Left lung (tissue), 4 donors: ENCODE measurements at regions not wholly inside any gene's neighbourhood (a gene's known extent, or its start where the extent isn't known, plus 50 kb on each side); places are given as distances from the start of the nearest gene placed in this dataset.
"Not testable (repeated sequence)": the region's sequence is repeated elsewhere in the genome, so short reads cannot be mapped to it uniquely, and the experiment has no call there.

ENCODE experiments used
- ATAC-seq: fragments of 200-7000 bp; cut with Tn5 transposase; one replicate; pipeline ENCODE4 v1.9.1; 2020; ENCODE audit warnings: moderate library complexity
- DNase-seq, 4 donors: peaks; one replicate each; pipeline ENCODE4 v3.0.0-alpha.2; 2013 to 2020
- H3K27ac ChIP-seq, 2 donors: fragments of 200-600 bp; sonication (generic) in 1 of 2; one replicate each; pipeline versions ENCODE4 v1.5.0 to v1.8.0; 2020 to 2021
- H3K27me3 ChIP-seq, 2 donors: fragments of 200-600 bp; sonication (generic) in 1 of 2; one replicate each; pipeline versions ENCODE4 v1.5.0 to v1.8.0; 2020 to 2021
- H3K36me3 ChIP-seq, 2 donors: fragments of 200-600 bp; sonication (generic) in 1 of 2; one replicate each; pipeline versions ENCODE4 v1.5.0 to v1.8.0; 2020 to 2021
- H3K4me1 ChIP-seq, 2 donors: fragments of 200-600 bp; one replicate each; pipeline ENCODE4 v1.8.0; 2021
- H3K4me3 ChIP-seq, 2 donors: fragments of 200-600 bp; sonication (generic) in 1 of 2; one replicate each; pipeline versions ENCODE4 v1.5.0 to v1.8.0; 2020 to 2021; ENCODE audit warnings: mild to moderate bottlenecking in 1 of 2
- H3K9me3 ChIP-seq, 2 donors: fragments of 200-600 bp; sonication (generic) in 1 of 2; one replicate each; pipeline versions ENCODE4 v1.5.0 to v1.8.0; 2020 to 2021
- intact Hi-C, 2 donors: fragments of 100-400 bp; cut with DNase I; formaldehyde crosslinking; loops; one replicate each; pipeline versions ENCODE4 v1.11.2 to v1.14.2; 2022
- TF ChIP-seq, protein P1 (sequence below), 2 donors: fragments of 200-600 bp; sonication (generic) in 1 of 2; IDR thresholded peaks; one replicate each; pipeline versions ENCODE4 v1.5.0 to v1.8.0; 2021; ENCODE audit warnings: antibody characterized with exemption in 2 of 2
- donor health status: DM: no; HTN: yes; CAD: no.
- donor health status: DM: no; HTN: no; CAD: no.

DNA sequence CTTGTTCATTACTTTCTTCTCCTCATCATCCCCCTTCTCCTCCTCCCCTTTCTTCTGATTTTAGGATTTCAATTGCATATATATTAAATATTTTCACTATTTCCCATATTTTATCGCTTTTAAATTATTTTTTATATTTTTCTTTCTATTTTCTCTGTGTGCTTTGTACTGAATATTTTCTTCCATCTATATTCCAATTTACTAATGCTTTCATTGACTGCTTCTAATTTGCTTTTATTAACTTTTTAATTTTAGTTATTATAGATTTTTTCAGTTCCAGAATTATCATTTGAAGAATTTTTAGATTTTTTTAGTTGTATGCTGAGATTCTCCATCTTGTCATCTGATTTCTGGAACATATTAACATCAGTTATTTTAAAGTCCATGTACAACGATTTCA lies 83.2 kb upstream of the ST3GAL6 start:
- Histone ChIP-seq H3K4me1 (no peaks in the 10 kb centered on the region), H3K36me3 (no peaks in the 10 kb centered on the region), H3K9me3 (no peaks in the 10 kb centered on the region), H3K4me3 (no peak overlapping the region), H3K27ac (no peak overlapping the region), H3K27me3 (no peaks in the 10 kb centered on the region)
- intact Hi-C loops = no loop called here
- ATAC-seq = no peak
- TF ChIP-seq, protein P1, sequence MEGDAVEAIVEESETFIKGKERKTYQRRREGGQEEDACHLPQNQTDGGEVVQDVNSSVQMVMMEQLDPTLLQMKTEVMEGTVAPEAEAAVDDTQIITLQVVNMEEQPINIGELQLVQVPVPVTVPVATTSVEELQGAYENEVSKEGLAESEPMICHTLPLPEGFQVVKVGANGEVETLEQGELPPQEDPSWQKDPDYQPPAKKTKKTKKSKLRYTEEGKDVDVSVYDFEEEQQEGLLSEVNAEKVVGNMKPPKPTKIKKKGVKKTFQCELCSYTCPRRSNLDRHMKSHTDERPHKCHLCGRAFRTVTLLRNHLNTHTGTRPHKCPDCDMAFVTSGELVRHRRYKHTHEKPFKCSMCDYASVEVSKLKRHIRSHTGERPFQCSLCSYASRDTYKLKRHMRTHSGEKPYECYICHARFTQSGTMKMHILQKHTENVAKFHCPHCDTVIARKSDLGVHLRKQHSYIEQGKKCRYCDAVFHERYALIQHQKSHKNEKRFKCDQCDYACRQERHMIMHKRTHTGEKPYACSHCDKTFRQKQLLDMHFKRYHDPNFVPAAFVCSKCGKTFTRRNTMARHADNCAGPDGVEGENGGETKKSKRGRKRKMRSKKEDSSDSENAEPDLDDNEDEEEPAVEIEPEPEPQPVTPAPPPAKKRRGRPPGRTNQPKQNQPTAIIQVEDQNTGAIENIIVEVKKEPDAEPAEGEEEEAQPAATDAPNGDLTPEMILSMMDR (IDR thresholded peaks at IDR 0.05) = no peak
- no peak for DNase-seq

DNA sequence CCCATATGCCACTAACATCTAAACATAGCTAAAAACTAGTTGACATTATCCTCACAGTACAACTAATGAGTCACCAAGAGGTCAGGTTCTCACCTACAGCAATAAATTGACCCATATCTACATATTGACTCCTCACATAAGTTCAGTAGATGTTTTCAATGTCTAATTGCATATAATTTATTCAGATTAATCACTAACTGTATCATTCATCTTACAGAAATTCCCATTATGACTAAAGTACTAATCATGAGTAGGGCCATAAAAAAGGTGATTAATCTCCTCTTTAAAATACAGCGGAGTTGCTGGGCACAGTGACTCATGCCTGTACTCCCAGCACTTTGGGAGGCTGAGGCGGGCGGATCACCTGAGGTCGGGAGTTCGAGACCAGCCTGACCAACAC lies 82.4 kb upstream of the ST3GAL6 start:
- intact Hi-C loops = no loop called here
- H3K9me3 ChIP-seq = no peaks in the 10 kb centered on the region
- H3K36me3 ChIP-seq = no peaks in the 10 kb centered on the region
- ATAC-seq (no peak), DNase-seq (no peak)
- H3K27me3 ChIP-seq = no peaks in the 10 kb centered on the region
- no peak overlapping the region for H3K27ac ChIP-seq
- TF ChIP-seq, protein P1 (IDR thresholded peaks at IDR 0.05) = no peak
- no peaks in the 10 kb centered on the region for H3K4me1 ChIP-seq
- no peak overlapping the region for H3K4me3 ChIP-seq

DNA sequence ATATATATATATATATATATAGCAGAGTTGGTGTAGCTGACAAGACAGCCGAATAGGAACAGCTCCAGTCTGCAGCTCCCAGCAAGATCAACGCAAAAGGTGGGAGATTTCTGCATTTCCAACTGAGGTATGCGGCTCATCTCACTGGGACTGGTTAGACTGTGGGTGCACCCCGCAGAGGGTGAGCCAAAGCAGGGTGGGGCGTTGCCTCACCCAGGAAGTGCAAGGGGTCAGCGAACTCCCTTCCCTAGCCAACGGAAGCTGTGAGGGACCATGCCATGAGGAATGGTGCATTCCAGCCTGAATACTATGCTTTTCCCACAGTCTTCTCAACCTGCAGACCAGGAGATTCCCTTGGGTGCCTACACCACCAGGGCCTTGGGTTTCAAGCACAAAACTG lies 81.7 kb upstream of the ST3GAL6 start:
- no peaks in the 10 kb centered on the region for H3K4me1 ChIP-seq
- H3K36me3 ChIP-seq = no peaks in the 10 kb centered on the region
- intact Hi-C loops = no loop called here
- H3K27me3 ChIP-seq = no peaks in the 10 kb centered on the region
- H3K4me3 ChIP-seq = no peak overlapping the region
- H3K9me3 ChIP-seq = peaks cover 0 to 2% of the 10 kb centered on the region in 2 donors
- ATAC-seq (no peak), DNase-seq (no peak)
- TF ChIP-seq, protein P1 (IDR thresholded peaks at IDR 0.05) = no peak
- no peak overlapping the region for H3K27ac ChIP-seq

DNA sequence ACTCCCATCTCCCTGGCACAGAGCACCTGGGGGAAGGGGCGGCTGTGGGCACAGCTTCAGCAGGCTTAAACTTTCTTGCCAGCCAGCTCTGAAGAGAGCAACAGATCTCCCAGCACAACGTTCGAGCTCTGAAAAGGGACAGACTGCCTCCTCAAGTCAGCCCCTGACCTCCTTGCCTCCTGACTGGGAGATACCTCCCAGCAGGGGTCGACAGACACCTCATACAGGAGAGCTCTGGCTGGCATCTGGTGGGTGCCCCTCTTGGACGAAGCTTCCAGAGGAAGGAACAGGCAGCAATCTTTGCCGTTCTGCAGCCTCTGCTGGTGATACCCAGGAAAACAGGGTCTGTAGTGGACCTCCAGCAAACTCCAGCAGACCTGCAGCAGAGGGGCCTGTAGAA lies 80.7 kb upstream of the ST3GAL6 start:
- H3K4me3 ChIP-seq, H3K9me3 ChIP-seq, H3K27ac ChIP-seq, H3K4me1 ChIP-seq, intact Hi-C loops, DNase-seq, ATAC-seq, H3K36me3 ChIP-seq, H3K27me3 ChIP-seq: not testable (repeated sequence)

DNA sequence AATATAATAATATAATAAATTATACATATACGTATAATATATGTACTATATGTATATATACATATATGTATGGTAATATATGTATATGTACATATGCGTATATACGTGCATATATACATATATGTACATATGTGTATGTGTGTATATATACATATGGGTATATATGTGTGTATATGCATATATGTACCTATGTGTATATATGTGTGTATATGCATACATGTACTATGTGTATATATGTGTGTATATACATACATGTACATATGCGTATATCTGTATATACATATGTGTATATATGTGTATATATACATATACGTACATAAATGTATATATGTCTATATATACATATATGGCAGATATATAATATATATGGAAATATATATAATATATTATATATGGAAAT lies 74.8 kb upstream of the ST3GAL6 start:
- H3K27me3 ChIP-seq = no peaks in the 10 kb centered on the region
- H3K36me3 ChIP-seq = no peaks in the 10 kb centered on the region
- ATAC-seq = no peak
- peaks cover 0 to 11% of the 10 kb centered on the region in 2 donors for H3K4me1 ChIP-seq
- TF ChIP-seq, protein P1 (IDR thresholded peaks at IDR 0.05) = no peak
- H3K27ac ChIP-seq = no peak overlapping the region
- peaks cover 0 to 8% of the 10 kb centered on the region in 2 donors for H3K9me3 ChIP-seq
- no peak for DNase-seq
- intact Hi-C loops = no loop called here
- no peak overlapping the region for H3K4me3 ChIP-seq

DNA sequence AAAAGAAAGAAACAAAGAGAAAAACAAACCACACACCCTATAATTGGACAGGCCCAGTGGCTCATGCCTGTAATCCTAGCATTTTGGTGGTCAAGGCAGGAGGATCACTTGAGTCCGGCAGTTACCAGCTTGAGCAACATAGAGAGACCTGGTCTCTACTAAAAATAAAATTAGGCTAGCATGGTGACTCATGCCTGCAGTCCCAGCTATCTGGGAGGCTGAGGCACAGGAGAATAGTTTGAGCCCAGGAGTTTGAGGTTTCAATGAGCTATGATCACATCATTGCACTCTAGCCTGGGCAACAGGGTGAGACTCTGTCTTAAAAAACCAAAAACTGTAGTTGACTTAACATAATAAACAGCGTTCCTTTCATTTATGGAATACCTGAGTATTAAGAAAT lies 72.3 kb upstream of the ST3GAL6 start:
- Histone ChIP-seq H3K36me3 (no peaks in the 10 kb centered on the region), H3K9me3 (peaks cover 0 to 8% of the 10 kb centered on the region in 2 donors), H3K27me3 (no peaks in the 10 kb centered on the region), H3K4me1 (peaks cover 0 to 11% of the 10 kb centered on the region in 2 donors), H3K27ac (no peak overlapping the region), H3K4me3 (no peak overlapping the region)
- DNase-seq (no peak), ATAC-seq (no peak)
- intact Hi-C loops = no loop called here
- TF ChIP-seq, protein P1 (IDR thresholded peaks at IDR 0.05) = no peak
